Stimulated activated naive CD8-positive, alpha-beta T cell treated with anti-CD3 and anti-CD28 coated beads, Interleukin-15, amount 100 ng/mL, for 72 hours (primary cell): ENCODE measurements at regions not wholly inside any gene's neighbourhood (a gene's known extent, or its start where the extent isn't known, plus 50 kb on each side); places are given as distances from the start of the nearest gene placed in this dataset.
"Not testable (repeated sequence)": the region's sequence is repeated elsewhere in the genome, so short reads cannot be mapped to it uniquely, and the experiment has no call there.

ENCODE experiments used
- ATAC-seq: fragments of 150-1000 bp; cut with Tn5 transposase; 2 replicates; pipeline ENCODE4 v1.10.0; 2021; ENCODE audit warnings: mild to moderate bottlenecking, moderate library complexity
- DNase-seq, 2 donors: peaks; one replicate each; pipeline ENCODE4 v3.0.0; 2021 to 2022
- H3K27ac Mint-ChIP-seq, 2 donors: one replicate each; pipeline ENCODE4 v1.8.0; 2022; ENCODE audit warnings: mild to moderate bottlenecking in 2 of 2, mixed read lengths in 2 of 2, moderate library complexity in 2 of 2
- H3K27me3 Mint-ChIP-seq: one replicate; pipeline ENCODE4 v1.8.0; 2022; ENCODE audit warnings: mixed read lengths
- H3K4me1 Mint-ChIP-seq: one replicate; pipeline ENCODE4 v1.8.0; 2022; ENCODE audit warnings: mild to moderate bottlenecking, mixed read lengths
- H3K4me3 Mint-ChIP-seq, 2 donors: one replicate each; pipeline ENCODE4 v1.8.0; 2022; ENCODE audit warnings: mild to moderate bottlenecking in 2 of 2, mixed read lengths in 2 of 2, moderate library complexity in 1 of 2
- H3K9me3 Mint-ChIP-seq, 2 donors: one replicate each; pipeline ENCODE4 v1.8.0; 2022; ENCODE audit warnings: mixed read lengths in 2 of 2

GRCh38 chr4:14383652-14384051 is 618.6 kb upstream of the CPEB2 start:
- H3K27ac Mint-ChIP-seq = no peak overlapping the region
- no peaks in the 10 kb centered on the region for H3K27me3 Mint-ChIP-seq
- DNase-seq (no peak), ATAC-seq (no peak)
- no peaks in the 10 kb centered on the region for H3K4me1 Mint-ChIP-seq
- no peak overlapping the region for H3K4me3 Mint-ChIP-seq
- peaks cover 0 to 1% of the 10 kb centered on the region in 2 donors for H3K9me3 Mint-ChIP-seq

GRCh38 chr4:14384824-14385223 is 617.5 kb upstream of the CPEB2 start:
- H3K4me3 Mint-ChIP-seq = no peak overlapping the region
- H3K4me1 Mint-ChIP-seq = no peaks in the 10 kb centered on the region
- H3K27ac Mint-ChIP-seq = no peak overlapping the region
- DNase-seq (no peak), ATAC-seq (no peak)
- no peaks in the 10 kb centered on the region for H3K27me3 Mint-ChIP-seq
- H3K9me3 Mint-ChIP-seq = no peaks in the 10 kb centered on the region

GRCh38 chr4:14386196-14386595 is 616.1 kb upstream of the CPEB2 start:
- Mint-ChIP-seq H3K4me1 (no peaks in the 10 kb centered on the region), H3K4me3 (no peak overlapping the region), H3K27me3 (no peaks in the 10 kb centered on the region), H3K9me3 (no peaks in the 10 kb centered on the region), H3K27ac (no peak overlapping the region)
- no peak for DNase-seq
- ATAC-seq = no peak

GRCh38 chr4:14387647-14388046 is 614.6 kb upstream of the CPEB2 start:
- no peak overlapping the region for H3K4me3 Mint-ChIP-seq
- H3K9me3 Mint-ChIP-seq = no peaks in the 10 kb centered on the region
- no peaks in the 10 kb centered on the region for H3K27me3 Mint-ChIP-seq
- H3K27ac Mint-ChIP-seq = no peak overlapping the region
- ATAC-seq = no peak
- DNase-seq = no peak
- no peaks in the 10 kb centered on the region for H3K4me1 Mint-ChIP-seq

- Mint-ChIP-seq H3K9me3 (no peaks in the 10 kb centered on the region), H3K4me3 (no peak overlapping the region), H3K27ac (no peak overlapping the region), H3K27me3 (no peaks in the 10 kb centered on the region), H3K4me1 (no peaks in the 10 kb centered on the region)
- DNase-seq (no peak), ATAC-seq (no peak)
Measured at GRCh38 chr4:14392378-14392777, 609.9 kb upstream of the CPEB2 start.

GRCh38 chr4:14396183-14396582 is 606.1 kb upstream of the CPEB2 start:
- no peaks in the 10 kb centered on the region for H3K4me1 Mint-ChIP-seq
- H3K9me3 Mint-ChIP-seq = peaks cover 4 to 9% of the 10 kb centered on the region in 2 donors

GRCh38 chr4:14399848-14400247 is 602.4 kb upstream of the CPEB2 start:
- no peak for DNase-seq
- H3K9me3 Mint-ChIP-seq = peaks cover 17 to 29% of the 10 kb centered on the region in 2 donors
- ATAC-seq = no peak
- H3K27ac Mint-ChIP-seq = no peak overlapping the region
- no peak overlapping the region for H3K4me3 Mint-ChIP-seq
- H3K27me3 Mint-ChIP-seq = no peaks in the 10 kb centered on the region
- no peaks in the 10 kb centered on the region for H3K4me1 Mint-ChIP-seq

More at GRCh38 chr4:14396183-14396582, 606.1 kb upstream of the CPEB2 start:
- Mint-ChIP-seq H3K27ac (no peak overlapping the region), H3K27me3 (no peaks in the 10 kb centered on the region), H3K4me3 (no peak overlapping the region)
- ATAC-seq (no peak), DNase-seq (no peak)

- Mint-ChIP-seq H3K4me3 (no peak overlapping the region), H3K4me1 (no peaks in the 10 kb centered on the region), H3K9me3 (peaks cover 17 to 29% of the 10 kb centered on the region in 2 donors), H3K27me3 (no peaks in the 10 kb centered on the region), H3K27ac (no peak overlapping the region)
- no peak for DNase-seq
- ATAC-seq = no peak
Measured at GRCh38 chr4:14400307-14400706, 602.0 kb upstream of the CPEB2 start.

- ATAC-seq (no peak), DNase-seq (no peak)
- H3K9me3 Mint-ChIP-seq = peaks cover 17 to 29% of the 10 kb centered on the region in 2 donors
- no peaks in the 10 kb centered on the region for H3K27me3 Mint-ChIP-seq
- H3K4me1 Mint-ChIP-seq = no peaks in the 10 kb centered on the region
- no peak overlapping the region for H3K4me3 Mint-ChIP-seq
- H3K27ac Mint-ChIP-seq = no peak overlapping the region
Measured at GRCh38 chr4:14403132-14403531, 599.1 kb upstream of the CPEB2 start.

GRCh38 chr4:14404730-14405129 is 597.6 kb upstream of the CPEB2 start:
- no peak overlapping the region for H3K4me3 Mint-ChIP-seq

GRCh38 chr4:14410516-14410915 is 591.8 kb upstream of the CPEB2 start:
- no peak for DNase-seq
- Mint-ChIP-seq H3K4me3 (no peak overlapping the region), H3K27ac (no peak overlapping the region), H3K27me3 (no peaks in the 10 kb centered on the region), H3K9me3 (no peaks in the 10 kb centered on the region), H3K4me1 (no peaks in the 10 kb centered on the region)
- ATAC-seq = no peak

More at GRCh38 chr4:14404730-14405129, 597.6 kb upstream of the CPEB2 start:
- H3K27me3 Mint-ChIP-seq = no peaks in the 10 kb centered on the region
- H3K9me3 Mint-ChIP-seq = peaks cover 13 to 21% of the 10 kb centered on the region in 2 donors
- DNase-seq = no peak
- H3K27ac Mint-ChIP-seq = no peak overlapping the region
- H3K4me1 Mint-ChIP-seq = no peaks in the 10 kb centered on the region
- ATAC-seq = no peak

GRCh38 chr4:14415146-14415545 is 587.1 kb upstream of the CPEB2 start:
- H3K9me3 Mint-ChIP-seq = peaks cover 0 to 5% of the 10 kb centered on the region in 2 donors
- no peak overlapping the region for H3K27ac Mint-ChIP-seq
- H3K27me3 Mint-ChIP-seq = no peaks in the 10 kb centered on the region
- H3K4me1 Mint-ChIP-seq = no peaks in the 10 kb centered on the region
- no peak overlapping the region for H3K4me3 Mint-ChIP-seq
- ATAC-seq (no peak), DNase-seq (no peak)

GRCh38 chr4:14419516-14419915 is 582.8 kb upstream of the CPEB2 start:
- Mint-ChIP-seq H3K9me3 (peaks cover 5 to 7% of the 10 kb centered on the region in 2 donors), H3K27me3 (no peaks in the 10 kb centered on the region), H3K4me3 (no peak overlapping the region), H3K27ac (no peak overlapping the region), H3K4me1 (no peaks in the 10 kb centered on the region)
- ATAC-seq (no peak), DNase-seq (no peak)

- ATAC-seq, H3K4me1 Mint-ChIP-seq, DNase-seq, H3K27ac Mint-ChIP-seq, H3K4me3 Mint-ChIP-seq: not testable (repeated sequence)
- peaks cover 13% of the 10 kb centered on the region for H3K27me3 Mint-ChIP-seq
- H3K9me3 Mint-ChIP-seq = peaks cover 5 to 20% of the 10 kb centered on the region in 2 donors
Measured at GRCh38 chr4:14426297-14426696, 576.0 kb upstream of the CPEB2 start.

- no peak for ATAC-seq
- Mint-ChIP-seq H3K9me3 (peaks cover 5 to 18% of the 10 kb centered on the region in 2 donors), H3K4me1 (no peaks in the 10 kb centered on the region), H3K27ac (no peak overlapping the region), H3K4me3 (no peak overlapping the region), H3K27me3 (peaks cover 13% of the 10 kb centered on the region)
- no peak for DNase-seq
Measured at GRCh38 chr4:14428125-14428524, 574.2 kb upstream of the CPEB2 start.

- H3K4me3 Mint-ChIP-seq = no peak overlapping the region
- no peaks in the 10 kb centered on the region for H3K4me1 Mint-ChIP-seq
- H3K27me3 Mint-ChIP-seq = peaks cover 27% of the 10 kb centered on the region
- ATAC-seq (no peak), DNase-seq (no peak)
- H3K9me3 Mint-ChIP-seq = peaks cover 0 to 13% of the 10 kb centered on the region in 2 donors
- H3K27ac Mint-ChIP-seq = no peak overlapping the region
Measured at GRCh38 chr4:14431155-14432134, 570.8 kb upstream of the CPEB2 start.
